ENCODE measurements at regions not wholly inside any gene's neighbourhood (a gene's known extent, or its start where the extent isn't known, plus 50 kb on each side); places are given as distances from the start of the nearest gene placed in this dataset.

DNA sequence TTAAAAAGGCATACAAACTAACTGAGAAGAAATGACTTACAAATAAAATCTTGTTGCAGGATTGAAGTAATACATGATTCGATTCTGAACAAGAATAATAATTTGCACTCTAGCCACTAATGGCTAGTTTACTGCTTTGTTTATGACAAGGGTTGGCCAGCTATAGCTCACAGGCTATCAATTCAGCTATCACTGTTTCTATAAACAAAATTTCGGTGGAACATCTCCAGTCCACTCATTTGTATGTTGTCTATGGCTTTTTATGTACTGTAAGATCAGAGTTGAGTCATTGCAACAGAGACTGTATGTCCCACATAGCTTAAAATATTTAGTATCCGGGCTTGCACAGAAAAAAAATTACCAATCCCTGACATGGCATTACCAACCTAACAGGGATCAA, 543.7 kb upstream of the CNTNAP5 start:
- no peaks in the 10 kb centered on the region for H3K36me3 ChIP-seq (ENCODE audit: control insufficient read depth, insufficient read depth, low read length)
- no peaks in the 10 kb centered on the region for H3K4me1 ChIP-seq (ENCODE audit: control insufficient read depth, insufficient read depth, low read length)
- no peak overlapping the region for H3K4me3 ChIP-seq (ENCODE audit: low read length)
- no CpG with 5 or more reads among the region's 3 CpGs for WGBS (ENCODE audit: insufficient coverage, insufficient read length)
- H3K27me3 ChIP-seq (ENCODE audit: control insufficient read depth, insufficient read depth, low read length): no peaks in the 10 kb centered on the region
- no peak overlapping the region for H3K27ac ChIP-seq (ENCODE audit: low read length)
- H3K9me3 ChIP-seq (ENCODE audit: control insufficient read depth, insufficient read depth, low read length): no peaks in the 10 kb centered on the region
- DNase-seq (ENCODE audit: low read depth, low spot score): no peak

DNA sequence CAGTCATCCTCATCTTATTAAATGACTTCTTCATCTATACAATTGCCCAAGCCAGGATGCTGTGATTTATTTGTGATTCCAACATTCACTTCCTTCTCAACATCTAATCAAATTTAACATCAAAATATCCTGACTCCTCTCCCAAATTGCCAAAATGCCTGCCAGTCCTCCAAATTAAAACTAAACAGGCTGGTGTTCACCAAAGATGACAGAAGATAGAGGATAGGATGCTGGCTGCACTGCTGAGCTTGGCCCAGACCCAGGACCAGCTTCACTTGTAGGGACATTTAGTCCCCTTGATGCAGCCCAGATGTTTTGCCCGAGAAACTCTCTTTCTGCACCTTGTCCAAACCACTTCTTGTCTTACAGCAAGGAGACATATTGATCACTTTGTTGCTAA, 540.0 kb upstream of the CNTNAP5 start:
- no peaks in the 10 kb centered on the region for H3K9me3 ChIP-seq (ENCODE audit: control insufficient read depth, insufficient read depth, low read length)
- WGBS (ENCODE audit: insufficient coverage, insufficient read length): no CpG with 5 or more reads among the region's 1 CpG

DNA sequence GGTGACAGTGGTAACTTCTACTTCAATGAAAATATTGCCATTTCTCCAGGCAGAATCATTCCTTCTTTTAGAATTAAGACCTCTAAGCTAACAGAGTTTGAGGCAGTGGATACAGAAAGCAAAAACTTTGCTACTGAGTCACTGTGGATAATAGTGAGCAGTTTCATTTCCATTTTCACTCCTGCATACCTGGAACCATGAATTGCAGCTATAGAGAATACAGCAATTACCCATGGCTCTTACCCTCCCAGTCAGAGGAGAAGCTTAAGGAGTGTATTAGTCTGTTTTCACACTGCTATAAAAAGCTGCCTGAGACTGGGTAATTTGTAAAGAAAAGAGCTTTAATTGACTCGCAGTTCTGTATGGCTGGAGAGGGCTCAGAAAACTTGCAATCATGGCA, 531.4 kb upstream of the CNTNAP5 start:
- H3K4me3 ChIP-seq (ENCODE audit: low read length): no peak overlapping the region
- no peaks in the 10 kb centered on the region for H3K27me3 ChIP-seq (ENCODE audit: control insufficient read depth, insufficient read depth, low read length)
- H3K4me1 ChIP-seq (ENCODE audit: control insufficient read depth, insufficient read depth, low read length): no peaks in the 10 kb centered on the region
- H3K27ac ChIP-seq (ENCODE audit: low read length): no peak overlapping the region
- no CpG with 5 or more reads among the region's 1 CpG for WGBS (ENCODE audit: insufficient coverage, insufficient read length)
- DNase-seq (ENCODE audit: low read depth, low spot score): no peak
- H3K36me3 ChIP-seq (ENCODE audit: control insufficient read depth, insufficient read depth, low read length): no peaks in the 10 kb centered on the region
- no peaks in the 10 kb centered on the region for H3K9me3 ChIP-seq (ENCODE audit: control insufficient read depth, insufficient read depth, low read length)

More for the DNA sequence above, 540.0 kb upstream of the CNTNAP5 start:
- Histone ChIP-seq H3K27me3 (ENCODE audit: control insufficient read depth, insufficient read depth, low read length) (no peaks in the 10 kb centered on the region), H3K36me3 (ENCODE audit: control insufficient read depth, insufficient read depth, low read length) (no peaks in the 10 kb centered on the region), H3K27ac (ENCODE audit: low read length) (no peak overlapping the region), H3K4me3 (ENCODE audit: low read length) (no peak overlapping the region), H3K4me1 (ENCODE audit: control insufficient read depth, insufficient read depth, low read length) (no peaks in the 10 kb centered on the region)
- no peak for DNase-seq (ENCODE audit: low read depth, low spot score)

DNA sequence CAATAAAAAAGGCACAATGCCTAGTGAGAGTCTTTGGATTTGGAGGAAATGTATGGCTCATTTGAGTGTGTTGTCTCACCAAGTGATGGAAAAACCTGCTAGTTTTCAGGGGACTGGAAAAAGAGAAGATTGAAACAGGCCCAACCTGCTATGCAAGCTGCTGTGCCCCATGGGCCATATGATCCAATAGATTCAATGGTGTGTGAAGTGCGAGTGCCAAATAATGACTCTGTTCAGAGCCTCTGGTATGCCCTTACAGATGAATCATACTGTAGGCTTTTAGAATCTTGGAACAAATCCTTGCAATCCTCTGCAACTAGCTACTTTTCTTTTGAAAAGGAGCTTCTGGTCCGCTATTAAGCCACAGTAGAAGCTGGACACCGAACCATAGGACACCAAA, 529.8 kb upstream of the CNTNAP5 start:
- H3K9me3 ChIP-seq (ENCODE audit: control insufficient read depth, insufficient read depth, low read length): no peaks in the 10 kb centered on the region
- H3K4me3 ChIP-seq (ENCODE audit: low read length): no peak overlapping the region
- no peaks in the 10 kb centered on the region for H3K4me1 ChIP-seq (ENCODE audit: control insufficient read depth, insufficient read depth, low read length)
- no peaks in the 10 kb centered on the region for H3K36me3 ChIP-seq (ENCODE audit: control insufficient read depth, insufficient read depth, low read length)
- H3K27me3 ChIP-seq (ENCODE audit: control insufficient read depth, insufficient read depth, low read length): no peaks in the 10 kb centered on the region
- H3K27ac ChIP-seq (ENCODE audit: low read length): no peak overlapping the region
- no CpG with 5 or more reads among the region's 3 CpGs for WGBS (ENCODE audit: insufficient coverage, insufficient read length)
- DNase-seq (ENCODE audit: low read depth, low spot score): no peak

DNA sequence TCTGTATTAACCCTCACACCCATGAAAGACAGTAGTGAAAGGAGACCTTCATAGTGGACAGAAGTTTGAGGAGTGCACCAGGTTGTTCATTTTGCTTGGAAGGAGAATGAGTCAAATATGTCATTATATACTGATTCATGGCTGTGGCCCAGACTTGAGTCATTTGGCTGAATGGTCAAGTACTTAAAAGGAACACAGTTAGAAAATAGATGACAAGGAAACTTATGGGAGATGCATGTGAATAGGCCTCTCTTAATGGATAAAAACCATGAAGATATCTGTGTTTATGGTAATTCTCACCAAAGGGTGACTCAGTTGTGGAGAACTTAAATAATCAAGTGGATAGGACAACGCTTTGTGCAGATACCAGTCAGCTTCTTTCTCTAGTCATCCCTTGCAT, 524.7 kb upstream of the CNTNAP5 start:
- WGBS (ENCODE audit: insufficient coverage, insufficient read length): no CpG with 5 or more reads among the region's 1 CpG
- H3K4me1 ChIP-seq (ENCODE audit: control insufficient read depth, insufficient read depth, low read length): no peaks in the 10 kb centered on the region
- H3K27ac ChIP-seq (ENCODE audit: low read length): no peak overlapping the region
- H3K36me3 ChIP-seq (ENCODE audit: control insufficient read depth, insufficient read depth, low read length): no peaks in the 10 kb centered on the region
- H3K27me3 ChIP-seq (ENCODE audit: control insufficient read depth, insufficient read depth, low read length): no peaks in the 10 kb centered on the region
- no peak overlapping the region for H3K4me3 ChIP-seq (ENCODE audit: low read length)
- no peaks in the 10 kb centered on the region for H3K9me3 ChIP-seq (ENCODE audit: control insufficient read depth, insufficient read depth, low read length)
- DNase-seq (ENCODE audit: low read depth, low spot score): no peak

DNA sequence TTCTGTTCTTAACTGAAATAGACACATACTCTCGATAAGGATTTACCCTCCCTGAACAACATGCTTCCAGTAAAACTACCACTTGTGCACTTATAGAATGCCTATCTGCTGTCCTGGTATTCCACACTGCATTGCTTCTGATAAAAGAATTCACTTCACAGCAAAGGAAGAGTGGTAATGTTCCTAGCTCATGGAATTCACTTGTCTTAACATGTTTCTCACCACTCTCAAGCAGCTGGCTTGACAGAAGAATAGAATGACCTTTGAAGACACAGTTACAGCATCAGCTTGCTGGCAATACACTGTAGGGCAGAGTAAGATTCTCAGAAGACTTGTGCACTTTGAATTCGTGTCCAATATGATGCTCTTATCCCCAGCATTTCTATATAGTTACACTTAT, 524.1 kb upstream of the CNTNAP5 start:
- no peaks in the 10 kb centered on the region for H3K36me3 ChIP-seq (ENCODE audit: control insufficient read depth, insufficient read depth, low read length)
- H3K4me1 ChIP-seq (ENCODE audit: control insufficient read depth, insufficient read depth, low read length): no peaks in the 10 kb centered on the region
- no peak overlapping the region for H3K27ac ChIP-seq (ENCODE audit: low read length)
- DNase-seq (ENCODE audit: low read depth, low spot score): no peak
- no CpG with 5 or more reads among the region's 2 CpGs for WGBS (ENCODE audit: insufficient coverage, insufficient read length)
- no peaks in the 10 kb centered on the region for H3K27me3 ChIP-seq (ENCODE audit: control insufficient read depth, insufficient read depth, low read length)
- no peak overlapping the region for H3K4me3 ChIP-seq (ENCODE audit: low read length)
- no peaks in the 10 kb centered on the region for H3K9me3 ChIP-seq (ENCODE audit: control insufficient read depth, insufficient read depth, low read length)

DNA sequence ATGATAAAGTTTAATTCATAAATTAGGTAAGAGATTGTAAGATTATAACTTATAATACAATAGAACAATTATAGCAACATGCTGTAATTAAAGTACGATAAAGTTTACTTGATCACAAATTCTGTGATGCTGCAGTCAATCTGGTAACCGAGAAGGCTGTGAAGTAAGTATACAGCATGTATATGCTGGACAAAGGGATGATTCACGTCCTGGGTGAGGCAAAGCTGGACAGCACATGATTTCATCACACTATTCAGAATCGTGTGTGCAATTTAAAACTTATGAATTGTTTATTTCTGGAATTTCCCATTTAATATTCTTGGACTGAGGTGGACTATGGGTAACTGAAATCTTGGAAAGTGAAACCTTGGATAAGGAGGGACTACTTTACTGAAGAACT, 522.2 kb upstream of the CNTNAP5 start:
- Histone ChIP-seq H3K27ac (ENCODE audit: low read length) (no peak overlapping the region), H3K27me3 (ENCODE audit: control insufficient read depth, insufficient read depth, low read length) (no peaks in the 10 kb centered on the region), H3K4me3 (ENCODE audit: low read length) (no peak overlapping the region), H3K36me3 (ENCODE audit: control insufficient read depth, insufficient read depth, low read length) (no peaks in the 10 kb centered on the region), H3K9me3 (ENCODE audit: control insufficient read depth, insufficient read depth, low read length) (no peaks in the 10 kb centered on the region), H3K4me1 (ENCODE audit: control insufficient read depth, insufficient read depth, low read length) (no peaks in the 10 kb centered on the region)
- DNase-seq (ENCODE audit: low read depth, low spot score): no peak
- WGBS (ENCODE audit: insufficient coverage, insufficient read length): no CpG with 5 or more reads among the region's 4 CpGs

DNA sequence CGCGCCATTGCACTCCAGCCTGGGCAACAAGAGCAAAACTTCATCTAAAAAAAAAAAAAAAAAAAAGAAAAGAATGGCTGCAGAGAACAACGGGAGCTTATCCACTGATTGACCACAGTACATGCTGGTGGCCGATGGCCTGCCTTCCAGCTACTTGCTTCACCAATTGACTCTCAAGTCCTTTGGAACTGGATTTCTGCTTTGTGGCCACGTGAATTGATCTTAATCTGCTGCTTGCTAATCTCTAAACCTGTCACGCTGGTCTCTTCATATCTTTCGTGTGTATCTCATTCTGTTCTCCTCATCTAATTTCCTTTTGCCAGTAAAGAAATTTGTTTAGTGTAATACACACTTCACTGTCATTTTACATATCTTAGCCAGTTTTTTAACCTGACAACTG, 512.5 kb upstream of the CNTNAP5 start:
- H3K27ac ChIP-seq (ENCODE audit: low read length): no peak overlapping the region
- no CpG with 5 or more reads among the region's 7 CpGs for WGBS (ENCODE audit: insufficient coverage, insufficient read length)

DNA sequence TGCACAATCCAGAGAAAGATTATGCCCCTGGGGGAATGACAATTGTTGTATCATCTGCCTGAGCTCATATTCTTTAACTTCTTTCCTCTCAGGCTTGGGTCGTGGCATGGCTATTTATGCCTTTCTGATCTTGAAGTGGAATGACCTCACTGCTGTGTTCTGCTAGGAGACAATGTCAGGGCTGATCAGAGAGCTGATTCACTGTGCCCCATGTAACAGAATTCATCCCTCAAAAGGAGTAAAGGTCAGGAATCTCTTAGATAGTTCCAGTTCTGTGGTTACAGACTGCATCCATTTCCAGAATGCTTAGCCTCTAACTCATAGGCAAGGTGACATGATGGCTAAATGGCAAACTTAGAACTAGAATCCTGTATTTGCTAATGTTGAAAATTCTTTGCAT, 511.7 kb upstream of the CNTNAP5 start:
- Histone ChIP-seq H3K4me3 (ENCODE audit: low read length) (no peak overlapping the region), H3K36me3 (ENCODE audit: control insufficient read depth, insufficient read depth, low read length) (no peaks in the 10 kb centered on the region), H3K27ac (ENCODE audit: low read length) (no peak overlapping the region), H3K9me3 (ENCODE audit: control insufficient read depth, insufficient read depth, low read length) (no peaks in the 10 kb centered on the region), H3K4me1 (ENCODE audit: control insufficient read depth, insufficient read depth, low read length) (peaks cover 3% of the 10 kb centered on the region; the same call in 1 of the 2 replicates), H3K27me3 (ENCODE audit: control insufficient read depth, insufficient read depth, low read length) (no peaks in the 10 kb centered on the region)
- no CpG with 5 or more reads among the region's 1 CpG for WGBS (ENCODE audit: insufficient coverage, insufficient read length)
- no peak for DNase-seq (ENCODE audit: low read depth, low spot score)

More for the DNA sequence above, 512.5 kb upstream of the CNTNAP5 start:
- no peak for DNase-seq (ENCODE audit: low read depth, low spot score)
- Histone ChIP-seq H3K9me3 (ENCODE audit: control insufficient read depth, insufficient read depth, low read length) (no peaks in the 10 kb centered on the region), H3K4me1 (ENCODE audit: control insufficient read depth, insufficient read depth, low read length) (peaks cover 3% of the 10 kb centered on the region; the same call in 1 of the 2 replicates), H3K27me3 (ENCODE audit: control insufficient read depth, insufficient read depth, low read length) (no peaks in the 10 kb centered on the region), H3K36me3 (ENCODE audit: control insufficient read depth, insufficient read depth, low read length) (no peaks in the 10 kb centered on the region), H3K4me3 (ENCODE audit: low read length) (no peak overlapping the region)

DNA sequence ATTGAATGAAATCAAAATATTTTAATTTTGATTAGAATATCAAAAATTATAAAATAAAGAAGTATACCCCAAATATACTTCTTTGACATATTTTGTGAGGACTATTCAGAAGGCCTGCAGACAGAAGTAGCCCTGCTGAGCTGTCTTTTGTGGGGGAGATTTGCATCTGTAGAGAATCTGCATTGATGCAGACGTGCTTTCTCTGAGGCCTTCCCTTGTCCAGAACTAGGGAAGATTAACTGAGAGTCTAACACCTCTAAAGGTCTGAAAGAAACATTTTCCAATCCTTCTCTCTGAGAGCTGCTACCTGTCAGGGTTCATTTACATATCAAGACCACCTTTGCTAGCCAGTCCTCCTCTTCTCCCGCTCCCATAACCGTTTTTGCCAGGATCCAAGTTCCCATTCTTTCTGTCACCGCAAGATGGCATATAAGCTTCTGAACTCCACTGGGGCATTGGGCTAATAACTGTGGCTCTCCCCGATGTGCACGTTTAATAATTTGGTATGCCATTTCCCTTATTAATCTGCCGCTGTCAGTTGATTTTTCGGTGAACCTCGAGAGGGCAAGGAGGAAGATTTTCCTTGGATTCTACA, 510.4 kb upstream of the CNTNAP5 start:
- Histone ChIP-seq H3K9me3 (ENCODE audit: control insufficient read depth, insufficient read depth, low read length) (no peaks in the 10 kb centered on the region), H3K4me3 (ENCODE audit: low read length) (no peak overlapping the region), H3K27me3 (ENCODE audit: control insufficient read depth, insufficient read depth, low read length) (no peaks in the 10 kb centered on the region), H3K4me1 (ENCODE audit: control insufficient read depth, insufficient read depth, low read length) (peaks cover 3% of the 10 kb centered on the region; the same call in 1 of the 2 replicates), H3K27ac (ENCODE audit: low read length) (no peak overlapping the region), H3K36me3 (ENCODE audit: control insufficient read depth, insufficient read depth, low read length) (no peaks in the 10 kb centered on the region)
- no CpG with 5 or more reads among the region's 9 CpGs for WGBS (ENCODE audit: insufficient coverage, insufficient read length)
- DNase-seq (ENCODE audit: low read depth, low spot score): no peak

DNA sequence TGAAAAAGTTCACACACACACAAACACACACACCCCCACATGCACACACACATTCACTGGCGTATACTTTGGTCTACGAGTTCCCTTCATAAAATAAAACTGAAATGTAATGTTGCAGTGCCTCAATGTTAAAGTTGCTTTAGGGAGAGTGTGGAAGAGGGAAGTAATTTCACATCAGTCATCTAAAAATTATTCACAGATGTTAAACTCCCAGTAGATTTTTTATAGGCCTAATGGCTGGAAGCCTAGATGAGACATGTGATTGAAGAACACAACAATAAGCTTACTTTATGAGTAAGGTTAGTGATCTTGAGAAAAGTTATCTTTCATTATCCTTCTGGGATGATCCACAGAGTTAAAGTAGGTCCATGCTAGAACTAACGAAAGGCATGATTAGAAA, 506.7 kb upstream of the CNTNAP5 start:
- no peak for DNase-seq (ENCODE audit: low read depth, low spot score)
- no peak overlapping the region for H3K27ac ChIP-seq (ENCODE audit: low read length)
- no peaks in the 10 kb centered on the region for H3K36me3 ChIP-seq (ENCODE audit: control insufficient read depth, insufficient read depth, low read length)
- no peaks in the 10 kb centered on the region for H3K27me3 ChIP-seq (ENCODE audit: control insufficient read depth, insufficient read depth, low read length)
- no CpG with 5 or more reads among the region's 3 CpGs for WGBS (ENCODE audit: insufficient coverage, insufficient read length)
- no peak overlapping the region for H3K4me3 ChIP-seq (ENCODE audit: low read length)
- H3K4me1 ChIP-seq (ENCODE audit: control insufficient read depth, insufficient read depth, low read length): peaks cover 3% of the 10 kb centered on the region; the same call in 1 of the 2 replicates
- H3K9me3 ChIP-seq (ENCODE audit: control insufficient read depth, insufficient read depth, low read length): no peaks in the 10 kb centered on the region

All from iPS DF 6.9 (cell line).